SK-N-SH treated with all-trans-retinoic acid at 6 μM for 48 hours (cell line): ENCODE measurements at regions not wholly inside any gene's neighbourhood (a gene's known extent, or its start where the extent isn't known, plus 50 kb on each side); places are given as distances from the start of the nearest gene placed in this dataset.

Experiments
- ATAC-seq: fragments of 200-7000 bp; cut with Tn5 transposase; 3 replicates; pipeline ENCODE4 v1.9.1; 2020; ENCODE audit warnings: mild to moderate bottlenecking, moderate library complexity
- ARNTL ChIP-seq: fragments of 450-650 bp; formaldehyde crosslinking; IDR thresholded peaks from 2 replicates; pipeline ENCODE4 v1.5.0; 2020; ENCODE audit warnings: low read depth, mild to moderate bottlenecking, moderate library complexity, borderline replicate concordance
- BACH2 ChIP-seq: fragments of 250-450 bp; sonication (Bioruptor Pico); IDR thresholded peaks from 2 replicates; pipeline ENCODE4 v1.9.0; 2021; ENCODE audit warnings: mild to moderate bottlenecking, borderline replicate concordance
- CSDC2 ChIP-seq: fragments of 250-450 bp; sonication (Bioruptor Pico); IDR thresholded peaks from 2 replicates; pipeline ENCODE4 v1.5.0; 2020; ENCODE audit warnings: mild to moderate bottlenecking, moderate library complexity
- ESRRG ChIP-seq: fragments of 250-450 bp; sonication (Bioruptor Pico); IDR thresholded peaks from 2 replicates; pipeline ENCODE4 v1.6.1; 2021; ENCODE audit warnings: mild to moderate bottlenecking
- GLIS3 ChIP-seq: fragments of 250-450 bp; sonication (Bioruptor Pico); IDR thresholded peaks from 2 replicates; pipeline ENCODE4 v1.5.0; 2020; ENCODE audit warnings: mild to moderate bottlenecking, moderate library complexity
- ISL1 ChIP-seq: fragments of 250-450 bp; sonication (Bioruptor Pico); IDR thresholded peaks from 2 replicates; pipeline ENCODE4 v2.1.2; 2022; ENCODE audit warnings: mild to moderate bottlenecking, moderate library complexity
- OSR1 ChIP-seq: fragments of 250-450 bp; sonication (Bioruptor Pico); IDR thresholded peaks from 2 replicates; pipeline ENCODE4 v1.8.0; 2022; ENCODE audit warnings: moderate library complexity, mild to moderate bottlenecking, inconsistent platforms
- PATZ1 ChIP-seq: fragments of 250-450 bp; sonication (Bioruptor Pico); IDR thresholded peaks from 2 replicates; pipeline ENCODE4 v1.8.0; 2020; ENCODE audit warnings: mild to moderate bottlenecking, moderate library complexity, borderline replicate concordance
- POU6F1 ChIP-seq: fragments of 250-450 bp; sonication (Bioruptor Pico); IDR thresholded peaks from 2 replicates; pipeline ENCODE4 v1.8.0; 2021; ENCODE audit warnings: low read depth, mild to moderate bottlenecking, moderate library complexity, borderline replicate concordance
- PPARA ChIP-seq: fragments of 250-450 bp; sonication (Bioruptor Pico); IDR thresholded peaks from 2 replicates; pipeline ENCODE4 v1.5.0; 2020; ENCODE audit warnings: mild to moderate bottlenecking, borderline replicate concordance
- TCF4 ChIP-seq: fragments of 250-450 bp; sonication (Bioruptor Pico); IDR thresholded peaks from 2 replicates; pipeline ENCODE4 v1.8.0; 2021; ENCODE audit warnings: mild to moderate bottlenecking, moderate library complexity, borderline replicate concordance
- TOX ChIP-seq: fragments of 250-450 bp; sonication (Bioruptor Pico); IDR thresholded peaks from 2 replicates; pipeline ENCODE4 v1.8.0; 2021; ENCODE audit warnings: mild to moderate bottlenecking, moderate library complexity, borderline replicate concordance
- ZC3H10 ChIP-seq: fragments of 250-450 bp; sonication (Bioruptor Pico); IDR thresholded peaks from 2 replicates; pipeline ENCODE4 v1.5.1; 2021; ENCODE audit warnings: mild to moderate bottlenecking, moderate library complexity
- ZFP3 ChIP-seq: fragments of 250-450 bp; sonication (Bioruptor Pico); IDR thresholded peaks from 2 replicates; pipeline ENCODE4 v1.5.0; 2020; ENCODE audit warnings: mild to moderate bottlenecking, moderate library complexity
- ZFP30 ChIP-seq: fragments of 450-650 bp; formaldehyde crosslinking; IDR thresholded peaks from 2 replicates; pipeline ENCODE4 v1.5.0; 2022; ENCODE audit warnings: mild to moderate bottlenecking, moderate library complexity
- ZNF565 ChIP-seq: fragments of 450-650 bp; formaldehyde crosslinking; conservative IDR thresholded peaks from 2 replicates; pipeline ENCODE4 v1.5.0; 2020; ENCODE audit warnings: low read depth, mild to moderate bottlenecking, moderate library complexity
- ZNF70 ChIP-seq: fragments of 450-650 bp; formaldehyde crosslinking; IDR thresholded peaks from 2 replicates; pipeline ENCODE4 v1.5.0; 2020; ENCODE audit warnings: mild to moderate bottlenecking, moderate library complexity
- ZNF8 ChIP-seq: fragments of 450-650 bp; formaldehyde crosslinking; IDR thresholded peaks from 2 replicates; pipeline ENCODE4 v1.5.0; 2020; ENCODE audit warnings: mild to moderate bottlenecking, moderate library complexity
- TF ChIP-seq, protein P1 (sequence below): fragments of 250-450 bp; sonication (Bioruptor Pico); IDR thresholded peaks from 2 replicates; pipeline ENCODE4 v1.5.0; 2020; ENCODE audit warnings: mild to moderate bottlenecking, moderate library complexity
- TF ChIP-seq, protein P2 (sequence below): fragments of 250-450 bp; sonication (Bioruptor Pico); IDR thresholded peaks from 2 replicates; pipeline ENCODE4 v1.5.1; 2021; ENCODE audit warnings: mild to moderate bottlenecking, moderate library complexity

GRCh38 chr6:11900662-11901598, 111.2 kb upstream of the HIVEP1 start:
- TF ChIP-seq CSDC2 (CRISPR knock-in tag) (no peak), ZFP30 (CRISPR knock-in tag) (no peak), ARNTL (CRISPR knock-in tag) (no peak), ZFP3 (no peak), TOX (CRISPR knock-in tag) (no peak)
- no peak for ATAC-seq

DNA sequence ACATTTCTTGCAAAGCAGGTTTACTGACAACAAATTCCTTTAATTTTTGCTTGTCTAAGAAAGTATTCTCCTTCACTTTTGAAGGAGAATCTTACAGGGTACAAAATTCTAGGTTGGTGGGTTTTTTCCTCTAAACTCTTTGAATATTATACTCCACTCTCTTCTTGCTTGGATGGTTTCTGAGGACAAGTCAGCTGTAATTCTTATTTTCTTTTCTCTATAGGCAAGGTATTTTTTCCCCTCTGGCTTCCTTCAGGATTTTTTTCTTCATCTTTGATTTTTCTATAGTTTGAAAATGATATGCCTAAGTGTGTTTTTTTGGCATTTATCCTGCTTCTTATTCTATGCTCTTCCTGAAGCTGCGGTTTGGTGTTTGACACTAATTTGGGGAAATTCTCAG, 112.5 kb upstream of the HIVEP1 start:
- TF ChIP-seq POU6F1 (CRISPR knock-in tag), result no peak
- TF ChIP-seq ZC3H10 (CRISPR knock-in tag), result no peak
- no peak for TF ChIP-seq ARNTL (CRISPR knock-in tag)
- TF ChIP-seq BACH2 (CRISPR knock-in tag), result no peak
- no peak for TF ChIP-seq TCF4 (CRISPR knock-in tag)
- TF ChIP-seq GLIS3 (CRISPR knock-in tag), result no peak
- TF ChIP-seq PPARA (CRISPR knock-in tag), result no peak
- TF ChIP-seq CSDC2 (CRISPR knock-in tag), result no peak
- TF ChIP-seq ZNF70 (CRISPR knock-in tag), result no peak
- TF ChIP-seq ESRRG, result no peak
- no peak for TF ChIP-seq TOX (CRISPR knock-in tag)
- TF ChIP-seq ZFP3, result no peak
- no peak for TF ChIP-seq ISL1
- TF ChIP-seq OSR1 (CRISPR knock-in tag), result no peak
- TF ChIP-seq, protein P1, sequence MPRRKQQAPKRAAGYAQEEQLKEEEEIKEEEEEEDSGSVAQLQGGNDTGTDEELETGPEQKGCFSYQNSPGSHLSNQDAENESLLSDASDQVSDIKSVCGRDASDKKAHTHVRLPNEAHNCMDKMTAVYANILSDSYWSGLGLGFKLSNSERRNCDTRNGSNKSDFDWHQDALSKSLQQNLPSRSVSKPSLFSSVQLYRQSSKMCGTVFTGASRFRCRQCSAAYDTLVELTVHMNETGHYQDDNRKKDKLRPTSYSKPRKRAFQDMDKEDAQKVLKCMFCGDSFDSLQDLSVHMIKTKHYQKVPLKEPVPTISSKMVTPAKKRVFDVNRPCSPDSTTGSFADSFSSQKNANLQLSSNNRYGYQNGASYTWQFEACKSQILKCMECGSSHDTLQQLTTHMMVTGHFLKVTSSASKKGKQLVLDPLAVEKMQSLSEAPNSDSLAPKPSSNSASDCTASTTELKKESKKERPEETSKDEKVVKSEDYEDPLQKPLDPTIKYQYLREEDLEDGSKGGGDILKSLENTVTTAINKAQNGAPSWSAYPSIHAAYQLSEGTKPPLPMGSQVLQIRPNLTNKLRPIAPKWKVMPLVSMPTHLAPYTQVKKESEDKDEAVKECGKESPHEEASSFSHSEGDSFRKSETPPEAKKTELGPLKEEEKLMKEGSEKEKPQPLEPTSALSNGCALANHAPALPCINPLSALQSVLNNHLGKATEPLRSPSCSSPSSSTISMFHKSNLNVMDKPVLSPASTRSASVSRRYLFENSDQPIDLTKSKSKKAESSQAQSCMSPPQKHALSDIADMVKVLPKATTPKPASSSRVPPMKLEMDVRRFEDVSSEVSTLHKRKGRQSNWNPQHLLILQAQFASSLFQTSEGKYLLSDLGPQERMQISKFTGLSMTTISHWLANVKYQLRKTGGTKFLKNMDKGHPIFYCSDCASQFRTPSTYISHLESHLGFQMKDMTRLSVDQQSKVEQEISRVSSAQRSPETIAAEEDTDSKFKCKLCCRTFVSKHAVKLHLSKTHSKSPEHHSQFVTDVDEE (CRISPR knock-in tag), result no peak
- TF ChIP-seq ZNF565 (CRISPR knock-in tag), result no peak
- TF ChIP-seq ZNF8, result no peak
- TF ChIP-seq, protein P2, sequence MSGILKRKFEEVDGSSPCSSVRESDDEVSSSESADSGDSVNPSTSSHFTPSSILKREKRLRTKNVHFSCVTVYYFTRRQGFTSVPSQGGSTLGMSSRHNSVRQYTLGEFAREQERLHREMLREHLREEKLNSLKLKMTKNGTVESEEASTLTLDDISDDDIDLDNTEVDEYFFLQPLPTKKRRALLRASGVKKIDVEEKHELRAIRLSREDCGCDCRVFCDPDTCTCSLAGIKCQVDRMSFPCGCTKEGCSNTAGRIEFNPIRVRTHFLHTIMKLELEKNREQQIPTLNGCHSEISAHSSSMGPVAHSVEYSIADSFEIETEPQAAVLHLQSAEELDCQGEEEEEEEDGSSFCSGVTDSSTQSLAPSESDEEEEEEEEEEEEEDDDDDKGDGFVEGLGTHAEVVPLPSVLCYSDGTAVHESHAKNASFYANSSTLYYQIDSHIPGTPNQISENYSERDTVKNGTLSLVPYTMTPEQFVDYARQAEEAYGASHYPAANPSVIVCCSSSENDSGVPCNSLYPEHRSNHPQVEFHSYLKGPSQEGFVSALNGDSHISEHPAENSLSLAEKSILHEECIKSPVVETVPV (CRISPR knock-in tag), result no peak
- TF ChIP-seq ZFP30 (CRISPR knock-in tag), result no peak
- TF ChIP-seq, all 23 proteins: peak for 0
- no peak for ATAC-seq

GRCh38 chr6:11894212-11894611, 115.6 kb upstream of the ADTRP start:
- TF ChIP-seq ZFP3 (no peak), TCF4 (CRISPR knock-in tag) (no peak), PATZ1 (CRISPR knock-in tag) (no peak), ZNF565 (CRISPR knock-in tag) (no peak), BACH2 (CRISPR knock-in tag) (no peak)
- TF ChIP-seq, all 23 proteins: peak for 0
- no peak for ATAC-seq
